ENCODE measurements at regions not wholly inside any gene's neighbourhood (a gene's known extent, or its start where the extent isn't known, plus 50 kb on each side); places are given as distances from the start of the nearest gene placed in this dataset.

- TF ChIP-seq CTCF (conservative IDR thresholded peaks at IDR 0.05; ENCODE audit: low read depth, low read length): no peak
- TF ChIP-seq EZH2 (IDR thresholded peaks at IDR 0.05; ENCODE audit: borderline replicate concordance, low read depth, low read length, poor library complexity, severe bottlenecking): no peak
Observed at GRCh38 chr9:99726758-99727157, 94.9 kb upstream of the NR4A3 start.

Data from A673 (cell line).